ENCODE measurements at regions not wholly inside any gene's neighbourhood (a gene's known extent, or its start where the extent isn't known, plus 50 kb on each side); places are given as distances from the start of the nearest gene placed in this dataset.

- TF ChIP-seq CTCF (IDR thresholded peaks at IDR 0.05; ENCODE audit: insufficient read depth, low read length) (no peak), GABPA (IDR thresholded peaks at IDR 0.05; ENCODE audit: low read depth) (no peak)
- no peak overlapping the region for H3K4me3 ChIP-seq (replicated peaks; ENCODE audit: insufficient read depth, low read length)
- no peaks in the 10 kb centered on the region for H3K27me3 ChIP-seq (ENCODE audit: insufficient read depth, poor library complexity, severe bottlenecking)
- no peak for DNase-seq (ENCODE audit: low read depth in 1 of 2, low spot score in 1 of 2)
- H3K27ac ChIP-seq (replicated peaks), result no peak overlapping the region
Observed at GRCh38 chr1:19014765-19015164, 58.3 kb upstream of the IFFO2 start.

GRCh38 chr1:19013826-19014548 is 57.5 kb upstream of the IFFO2 start:
- Histone ChIP-seq H3K4me3 (replicated peaks; ENCODE audit: insufficient read depth, low read length) (no peak overlapping the region), H3K27ac (replicated peaks) (no peak overlapping the region), H3K27me3 (ENCODE audit: insufficient read depth, poor library complexity, severe bottlenecking) (no peaks in the 10 kb centered on the region)
- DNase-seq (ENCODE audit: low read depth in 1 of 2, low spot score in 1 of 2), result no peak
- TF ChIP-seq CTCF (IDR thresholded peaks at IDR 0.05; ENCODE audit: insufficient read depth, low read length) (no peak), GABPA (IDR thresholded peaks at IDR 0.05; ENCODE audit: low read depth) (no peak), SPI1 (IDR thresholded peaks at IDR 0.05; ENCODE audit: borderline replicate concordance, low read depth) (no peak), POLR2AphosphoS5 (IDR thresholded peaks at IDR 0.05; ENCODE audit: low read depth) (no peak), REST (IDR thresholded peaks at IDR 0.05; ENCODE audit: insufficient replicate concordance, low read depth) (no peak)

GRCh38 chr1:19011845-19012231 is 55.4 kb upstream of the IFFO2 start:
- Histone ChIP-seq H3K27me3 (ENCODE audit: insufficient read depth, poor library complexity, severe bottlenecking) (no peaks in the 10 kb centered on the region), H3K4me3 (replicated peaks; ENCODE audit: insufficient read depth, low read length) (no peak overlapping the region)

More at GRCh38 chr1:19011845-19012231, 55.4 kb upstream of the IFFO2 start:
- TF ChIP-seq POLR2AphosphoS5 (IDR thresholded peaks at IDR 0.05; ENCODE audit: low read depth) (no peak), REST (IDR thresholded peaks at IDR 0.05; ENCODE audit: insufficient replicate concordance, low read depth) (no peak), SPI1 (IDR thresholded peaks at IDR 0.05; ENCODE audit: borderline replicate concordance, low read depth) (no peak), CTCF (IDR thresholded peaks at IDR 0.05; ENCODE audit: insufficient read depth, low read length) (no peak), GABPA (IDR thresholded peaks at IDR 0.05; ENCODE audit: low read depth) (no peak)
- no peak overlapping the region for H3K27ac ChIP-seq (replicated peaks)
- DNase-seq (ENCODE audit: low read depth in 1 of 2, low spot score in 1 of 2), result no peak
